Skeletal muscle tissue (tissue), 3 donors: ENCODE measurements at regions not wholly inside any gene's neighbourhood (a gene's known extent, or its start where the extent isn't known, plus 50 kb on each side); places are given as distances from the start of the nearest gene placed in this dataset.

Experiments used
- H3K27ac ChIP-seq: one replicate; pipeline ENCODE4 v1.7.0; 2013; ENCODE audit warnings: mild to moderate bottlenecking, low read depth, low read length, inconsistent platforms
- H3K27me3 ChIP-seq, 3 donors: one replicate each; pipeline ENCODE4 v1.7.0; 2013; ENCODE audit warnings: low read length in 3 of 3; ENCODE audit not compliant: control insufficient read depth in 3 of 3, insufficient read depth in 3 of 3
- H3K36me3 ChIP-seq, 3 donors: one replicate each; pipeline ENCODE4 v1.7.0; 2013; ENCODE audit warnings: low read length in 3 of 3; ENCODE audit not compliant: control insufficient read depth in 3 of 3, insufficient read depth in 3 of 3
- H3K4me1 ChIP-seq, 3 donors: one replicate each; pipeline ENCODE4 v1.7.0; 2013; ENCODE audit warnings: low read length in 3 of 3, mild to moderate bottlenecking in 3 of 3; ENCODE audit not compliant: control insufficient read depth in 3 of 3, insufficient read depth in 3 of 3
- H3K4me3 ChIP-seq, 3 donors: one replicate each; pipeline ENCODE4 v1.7.0; 2013; ENCODE audit warnings: low read length in 3 of 3
- H3K9ac ChIP-seq, 3 donors: one replicate each; pipeline ENCODE4 v1.7.0; 2013; ENCODE audit warnings: low read length in 3 of 3, mild to moderate bottlenecking in 3 of 3, moderate library complexity in 2 of 3, low read depth in 1 of 3
- H3K9me3 ChIP-seq, 3 donors: one replicate each; pipeline ENCODE4 v1.7.0; 2013; ENCODE audit warnings: low read length in 3 of 3; ENCODE audit not compliant: control insufficient read depth in 3 of 3
- donor health status: Osteomylitis.

DNA sequence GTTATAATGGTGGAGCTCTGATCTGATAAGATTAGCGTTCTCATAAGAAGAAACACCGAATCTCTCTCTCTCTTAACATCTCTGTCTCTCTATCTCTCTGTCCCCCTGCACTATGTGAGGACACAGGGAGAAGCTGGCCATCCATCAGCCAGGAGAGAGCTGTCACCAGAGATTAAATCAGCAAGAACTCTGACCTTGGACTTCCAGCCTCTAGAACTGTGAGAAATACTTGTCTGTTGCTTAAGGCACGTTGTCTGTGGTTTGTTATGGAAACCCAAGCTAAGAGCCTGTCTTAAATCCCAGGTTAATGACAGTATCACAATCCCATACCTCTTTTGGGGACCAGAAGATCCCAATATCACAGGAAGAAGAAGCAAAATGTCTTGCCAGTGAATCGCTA lies 132.0 kb upstream of the AKR1E2 start:
- no peaks in the 10 kb centered on the region for H3K9me3 ChIP-seq
- peaks cover 0 to 4% (median 3%) of the 10 kb centered on the region in 3 donors for H3K4me1 ChIP-seq

DNA sequence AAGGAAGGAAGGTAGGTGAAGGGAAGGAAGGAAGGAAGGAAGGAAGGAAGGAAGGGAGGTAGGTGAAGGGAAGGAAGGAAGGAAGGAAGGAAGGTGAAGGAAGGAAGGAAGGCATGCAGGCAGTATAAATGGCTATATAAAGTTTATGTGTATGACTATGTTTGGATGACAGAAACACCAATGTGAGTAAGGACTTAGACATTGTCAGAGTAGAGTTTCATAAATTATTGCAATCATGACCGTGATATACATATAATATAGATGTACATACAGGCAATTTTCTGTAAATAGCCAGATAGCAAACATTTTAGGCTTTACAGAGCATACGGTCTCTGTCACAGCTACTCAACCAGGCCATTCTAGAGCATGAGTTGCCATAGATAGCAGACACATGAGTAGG lies 133.8 kb upstream of the AKR1E2 start:
- H3K9ac ChIP-seq, result no peak overlapping the region
- no peaks in the 10 kb centered on the region for H3K36me3 ChIP-seq
- peaks cover 0 to 4% (median 0%) of the 10 kb centered on the region in 3 donors for H3K4me1 ChIP-seq
- no peaks in the 10 kb centered on the region for H3K9me3 ChIP-seq
- H3K27me3 ChIP-seq, result no peaks in the 10 kb centered on the region
- H3K4me3 ChIP-seq, result no peak overlapping the region
- no peak overlapping the region for H3K27ac ChIP-seq

More for the DNA sequence above, 132.0 kb upstream of the AKR1E2 start:
- Histone ChIP-seq H3K27me3 (no peaks in the 10 kb centered on the region), H3K27ac (no peak overlapping the region), H3K36me3 (no peaks in the 10 kb centered on the region), H3K9ac (no peak overlapping the region), H3K4me3 (no peak overlapping the region)

DNA sequence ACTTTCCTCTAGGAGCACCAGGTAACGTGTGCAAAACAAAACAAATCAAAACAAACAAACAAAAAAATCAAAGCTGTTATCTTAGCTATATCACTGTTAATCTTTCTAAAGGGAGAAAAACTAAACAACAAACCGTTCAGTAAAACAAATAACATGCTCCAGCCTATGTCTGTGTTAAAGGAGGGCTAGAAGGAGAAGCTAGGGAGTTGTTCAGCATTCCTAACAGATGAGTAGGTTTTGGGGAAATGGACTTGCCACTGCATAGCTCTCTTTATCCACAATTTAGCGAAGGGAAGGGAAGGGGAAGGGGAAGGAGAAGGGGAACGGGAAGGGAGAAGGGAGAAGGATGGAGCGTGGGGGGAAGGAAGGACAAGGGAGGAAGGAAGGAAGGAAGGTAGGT lies 134.2 kb upstream of the AKR1E2 start:
- Histone ChIP-seq H3K4me1 (peaks cover 0 to 5% (median 0%) of the 10 kb centered on the region in 3 donors), H3K4me3 (no peak overlapping the region), H3K27me3 (no peaks in the 10 kb centered on the region), H3K9ac (no peak overlapping the region), H3K36me3 (no peaks in the 10 kb centered on the region), H3K27ac (no peak overlapping the region), H3K9me3 (no peaks in the 10 kb centered on the region)

DNA sequence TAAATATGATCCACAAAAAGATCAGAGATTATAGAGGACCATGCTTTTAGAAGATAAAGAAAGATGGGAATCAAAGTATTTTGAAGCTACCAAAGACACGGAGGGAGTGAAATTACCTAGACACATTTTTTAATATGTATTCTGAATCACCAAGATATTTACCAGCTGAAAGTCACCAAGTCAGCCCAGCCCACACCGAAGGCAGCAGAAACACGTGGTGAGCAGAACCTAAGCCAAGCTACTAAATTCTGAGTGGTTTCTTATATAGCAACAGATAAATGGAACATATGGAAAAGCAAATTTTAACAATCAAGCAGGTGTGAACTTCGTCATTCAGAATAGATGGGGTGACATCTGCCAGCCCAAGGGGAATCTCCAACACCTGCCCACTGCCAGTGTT lies 134.7 kb upstream of the AKR1E2 start:
- Histone ChIP-seq H3K36me3 (no peaks in the 10 kb centered on the region), H3K4me1 (peaks cover 0 to 5% (median under 1%) of the 10 kb centered on the region in 3 donors), H3K27ac (no peak overlapping the region), H3K9ac (no peak overlapping the region), H3K27me3 (no peaks in the 10 kb centered on the region), H3K4me3 (no peak overlapping the region), H3K9me3 (no peaks in the 10 kb centered on the region)

DNA sequence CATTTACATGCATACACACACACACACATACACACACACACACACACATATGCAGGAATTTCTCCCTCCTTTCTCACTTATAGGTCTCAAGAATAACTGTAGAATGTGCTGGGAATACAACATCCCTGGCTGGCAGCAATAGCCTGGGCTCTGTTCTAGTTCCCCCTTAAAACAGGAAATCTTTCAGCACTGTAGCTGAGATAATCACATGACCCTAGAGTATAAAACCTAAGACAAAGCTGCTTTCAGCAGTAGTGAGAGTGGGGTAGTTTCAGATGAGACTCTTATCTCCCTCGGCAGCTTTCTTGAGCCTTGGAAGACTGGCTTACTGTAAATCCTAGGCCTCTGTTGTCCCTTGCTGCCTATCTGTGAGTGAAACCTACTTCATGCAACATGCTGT lies 137.4 kb upstream of the AKR1E2 start:
- Histone ChIP-seq H3K4me1 (peaks cover 6 to 13% (median 7%) of the 10 kb centered on the region in 3 donors), H3K9ac (no peak overlapping the region), H3K27me3 (no peaks in the 10 kb centered on the region), H3K9me3 (no peaks in the 10 kb centered on the region), H3K4me3 (no peak overlapping the region), H3K36me3 (no peaks in the 10 kb centered on the region), H3K27ac (no peak overlapping the region)

DNA sequence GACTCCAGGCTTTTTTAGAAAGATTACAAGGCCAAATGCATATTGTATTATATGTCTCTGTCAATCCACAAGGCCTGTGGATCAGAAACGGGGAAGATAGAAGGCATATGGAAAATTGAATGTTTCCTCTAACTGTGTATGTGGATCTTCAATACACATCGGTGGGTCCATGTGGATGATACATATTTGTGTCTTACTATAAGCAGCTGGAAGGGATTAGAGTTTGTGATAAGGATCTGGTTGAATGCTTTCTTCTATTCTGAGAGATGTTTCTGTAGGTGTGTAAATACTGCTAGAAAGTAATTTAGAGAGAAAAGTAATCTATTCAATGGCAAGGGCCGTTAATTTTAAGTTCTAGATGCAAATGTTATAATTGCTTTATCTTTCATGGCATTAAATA lies 137.8 kb upstream of the AKR1E2 start:
- Histone ChIP-seq H3K4me1 (peaks cover 6 to 13% (median 7%) of the 10 kb centered on the region in 3 donors), H3K4me3 (no peak overlapping the region), H3K9me3 (no peaks in the 10 kb centered on the region), H3K27me3 (no peaks in the 10 kb centered on the region), H3K27ac (no peak overlapping the region), H3K9ac (no peak overlapping the region), H3K36me3 (no peaks in the 10 kb centered on the region)

DNA sequence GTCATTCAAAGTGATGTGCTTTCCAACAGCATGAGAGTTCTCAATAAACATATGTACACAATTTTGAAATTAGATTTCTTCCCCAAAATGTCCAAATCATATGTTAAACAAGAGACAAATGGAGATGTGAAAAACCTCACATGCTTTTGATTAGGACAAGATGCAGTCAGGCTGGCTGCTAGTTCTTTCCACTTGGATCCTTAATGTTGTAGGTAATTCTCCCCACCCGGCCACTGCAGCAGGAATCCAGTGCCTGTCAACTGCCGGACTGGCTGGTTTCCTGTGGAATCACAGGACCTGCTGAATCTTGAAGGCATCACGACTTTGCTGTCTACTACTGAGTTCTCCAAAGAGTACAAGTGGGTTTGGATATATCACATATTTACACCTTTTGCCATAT lies 138.6 kb upstream of the AKR1E2 start:
- Histone ChIP-seq H3K27ac (no peak overlapping the region), H3K4me3 (no peak overlapping the region), H3K9ac (no peak overlapping the region)

DNA sequence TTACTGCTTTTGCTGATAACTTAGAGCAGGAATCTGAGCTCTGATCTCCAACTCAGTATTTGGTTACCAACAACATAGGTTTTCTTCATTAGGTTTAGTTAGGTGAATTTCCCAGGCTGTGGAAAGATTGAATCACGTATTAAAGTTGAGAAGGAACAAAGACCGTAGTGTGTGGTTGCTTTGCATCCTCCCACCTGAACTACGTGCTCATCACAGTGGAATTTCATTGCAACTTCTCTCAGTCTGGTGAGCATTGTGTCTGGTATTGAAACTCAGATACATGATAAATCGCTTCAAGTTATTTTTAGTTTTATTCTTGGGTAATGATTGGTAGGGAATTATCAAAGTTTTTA lies 139.4 kb upstream of the AKR1E2 start:
- Histone ChIP-seq H3K9ac (no peak overlapping the region), H3K4me3 (no peak overlapping the region), H3K27me3 (no peaks in the 10 kb centered on the region), H3K9me3 (no peaks in the 10 kb centered on the region), H3K27ac (no peak overlapping the region), H3K4me1 (peaks cover 6 to 13% (median 7%) of the 10 kb centered on the region in 3 donors), H3K36me3 (no peaks in the 10 kb centered on the region)

More for the DNA sequence above, 138.6 kb upstream of the AKR1E2 start:
- H3K9me3 ChIP-seq, result no peaks in the 10 kb centered on the region
- H3K36me3 ChIP-seq, result no peaks in the 10 kb centered on the region
- H3K4me1 ChIP-seq, result peaks cover 6 to 13% (median 7%) of the 10 kb centered on the region in 3 donors
- H3K27me3 ChIP-seq, result no peaks in the 10 kb centered on the region

DNA sequence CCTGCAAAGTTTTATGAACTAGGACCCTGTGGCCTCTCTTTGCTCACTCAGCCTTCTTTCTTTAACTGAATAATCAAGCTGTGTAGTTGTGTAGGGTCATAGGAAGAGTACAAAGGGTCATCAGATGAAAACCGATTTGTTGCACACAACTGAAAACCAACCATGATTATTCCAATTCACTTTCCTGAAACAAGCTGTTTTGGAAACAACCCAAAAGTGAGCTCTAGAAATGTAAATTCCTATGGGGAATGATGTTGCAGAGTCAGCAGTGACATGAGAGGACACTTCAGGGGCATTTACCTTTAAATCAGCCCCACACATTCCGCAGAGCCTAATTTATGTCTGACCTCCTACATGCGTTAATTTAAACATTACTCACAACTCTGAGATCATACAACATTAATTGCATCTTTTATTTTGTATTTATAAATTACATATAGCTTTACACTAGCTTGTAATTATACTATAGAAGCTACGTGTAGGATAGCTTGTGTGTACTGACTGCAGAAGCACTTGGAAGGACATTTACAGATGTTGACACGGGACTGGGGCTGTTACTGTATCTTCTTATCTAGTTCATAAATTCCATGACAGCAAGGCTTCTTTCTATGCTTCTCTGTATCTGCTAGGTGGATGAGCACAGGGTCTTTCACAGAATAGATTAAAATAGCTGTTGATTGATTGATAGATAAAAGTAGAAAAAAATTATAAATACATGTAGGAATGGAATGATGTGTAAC lies 139.9 kb upstream of the AKR1E2 start:
- H3K9me3 ChIP-seq, result no peaks in the 10 kb centered on the region
- no peak overlapping the region for H3K4me3 ChIP-seq
- H3K27me3 ChIP-seq, result no peaks in the 10 kb centered on the region
- no peak overlapping the region for H3K9ac ChIP-seq
- no peaks in the 10 kb centered on the region for H3K36me3 ChIP-seq
- H3K27ac ChIP-seq, result no peak overlapping the region
- peaks cover 6 to 13% (median 7%) of the 10 kb centered on the region in 3 donors for H3K4me1 ChIP-seq

DNA sequence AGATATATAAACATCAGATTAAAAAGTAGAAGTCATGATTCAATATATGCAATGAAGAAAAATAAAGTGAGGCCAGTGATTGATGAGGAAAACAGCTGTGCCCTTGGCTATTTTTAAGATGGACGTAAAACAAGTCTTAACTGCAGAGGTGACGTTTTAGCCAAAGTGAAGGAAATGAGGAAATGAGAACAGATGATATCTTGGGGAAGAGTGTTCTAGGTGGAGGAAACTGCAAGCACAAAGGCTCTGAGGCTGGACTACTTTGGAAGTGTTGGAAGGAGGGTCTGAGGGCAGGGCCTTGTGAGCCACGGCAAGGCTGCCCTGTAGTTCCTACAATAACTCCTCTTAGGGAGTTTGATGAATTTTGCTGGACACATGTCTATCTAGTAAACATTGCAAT lies 140.5 kb upstream of the AKR1E2 start:
- Histone ChIP-seq H3K9ac (no peak overlapping the region), H3K9me3 (no peaks in the 10 kb centered on the region), H3K36me3 (no peaks in the 10 kb centered on the region), H3K27ac (no peak overlapping the region), H3K4me1 (peaks cover 6 to 13% (median 7%) of the 10 kb centered on the region in 3 donors), H3K4me3 (no peak overlapping the region), H3K27me3 (no peaks in the 10 kb centered on the region)
